ENCODE measurements at regions not wholly inside any gene's neighbourhood (a gene's known extent, or its start where the extent isn't known, plus 50 kb on each side); places are given as distances from the start of the nearest gene placed in this dataset.

- ChIA-PET POLR2A (no interaction called here), CTCF (no interaction called here)
- no peak for DNase-seq (ENCODE audit: extremely low spot score)
- TF ChIP-seq ZNF384 (IDR thresholded peaks at IDR 0.05): no peak
- TF ChIP-seq PKNOX1 (IDR thresholded peaks at IDR 0.05): no peak
- TF ChIP-seq ARNT (IDR thresholded peaks at IDR 0.05): no peak
- no peak for TF ChIP-seq SUZ12 (IDR thresholded peaks at IDR 0.05)
- no peak for TF ChIP-seq TARDBP (IDR thresholded peaks at IDR 0.05)
- TF ChIP-seq NFRKB (IDR thresholded peaks at IDR 0.05): no peak
- no peak for TF ChIP-seq ELF4 (IDR thresholded peaks at IDR 0.05)
- no peak for TF ChIP-seq L3MBTL2 (conservative IDR thresholded peaks at IDR 0.05)
- no peak for TF ChIP-seq FOXM1 (IDR thresholded peaks at IDR 0.05; ENCODE audit: borderline replicate concordance)
- no peak for TF ChIP-seq BHLHE40 (IDR thresholded peaks at IDR 0.05; ENCODE audit: borderline replicate concordance)
- TF ChIP-seq LEF1 (IDR thresholded peaks at IDR 0.05; ENCODE audit: borderline replicate concordance): no peak
- no peak for TF ChIP-seq FOXA1 (IDR thresholded peaks at IDR 0.05)
Observed at GRCh38 chr16:7013990-7014389, 318.7 kb upstream of the RBFOX1 start.

GRCh38 chr16:7004266-7004665, 328.4 kb upstream of the RBFOX1 start:
- no peak for DNase-seq (ENCODE audit: extremely low spot score)
- POLR2A ChIA-PET: no interaction called here
- CTCF ChIA-PET: no interaction called here
- no peak for TF ChIP-seq L3MBTL2 (conservative IDR thresholded peaks at IDR 0.05)
- no peak for TF ChIP-seq SP1 (IDR thresholded peaks at IDR 0.05)
- no peak for TF ChIP-seq FOXM1 (IDR thresholded peaks at IDR 0.05; ENCODE audit: borderline replicate concordance)
- TF ChIP-seq CTBP1 (IDR thresholded peaks at IDR 0.05; ENCODE audit: borderline replicate concordance): no peak
- no peak for TF ChIP-seq BHLHE40 (IDR thresholded peaks at IDR 0.05; ENCODE audit: borderline replicate concordance)
- TF ChIP-seq HDGF (IDR thresholded peaks at IDR 0.05; ENCODE audit: borderline replicate concordance): no peak
- TF ChIP-seq FOXA1 (IDR thresholded peaks at IDR 0.05): no peak
- no peak for TF ChIP-seq LEF1 (IDR thresholded peaks at IDR 0.05; ENCODE audit: borderline replicate concordance)
- TF ChIP-seq ZNF384 (IDR thresholded peaks at IDR 0.05): no peak
- no peak for TF ChIP-seq PKNOX1 (IDR thresholded peaks at IDR 0.05)
- no peak for TF ChIP-seq SUZ12 (IDR thresholded peaks at IDR 0.05)
- no peak for TF ChIP-seq TARDBP (IDR thresholded peaks at IDR 0.05)

GRCh38 chr16:6993544-6993943, 339.1 kb upstream of the RBFOX1 start:
- ChIA-PET POLR2A (no interaction called here), CTCF (no interaction called here)
- no peak for TF ChIP-seq ARNT (IDR thresholded peaks at IDR 0.05)
- no peak for TF ChIP-seq BHLHE40 (IDR thresholded peaks at IDR 0.05; ENCODE audit: borderline replicate concordance)
- TF ChIP-seq LEF1 (IDR thresholded peaks at IDR 0.05; ENCODE audit: borderline replicate concordance): no peak
- TF ChIP-seq PKNOX1 (IDR thresholded peaks at IDR 0.05): no peak
- TF ChIP-seq FOXA1 (IDR thresholded peaks at IDR 0.05): no peak
- no peak for TF ChIP-seq SUZ12 (IDR thresholded peaks at IDR 0.05)
- no peak for TF ChIP-seq HDGF (IDR thresholded peaks at IDR 0.05; ENCODE audit: borderline replicate concordance)
- TF ChIP-seq FOXM1 (IDR thresholded peaks at IDR 0.05; ENCODE audit: borderline replicate concordance): no peak
- no peak for TF ChIP-seq L3MBTL2 (conservative IDR thresholded peaks at IDR 0.05)
- TF ChIP-seq CTBP1 (IDR thresholded peaks at IDR 0.05; ENCODE audit: borderline replicate concordance): no peak
- DNase-seq (ENCODE audit: extremely low spot score): no peak

- ChIA-PET CTCF (no interaction called here), POLR2A (no interaction called here)
- TF ChIP-seq SP1 (IDR thresholded peaks at IDR 0.05) (no peak), BHLHE40 (IDR thresholded peaks at IDR 0.05; ENCODE audit: borderline replicate concordance) (no peak), FOXM1 (IDR thresholded peaks at IDR 0.05; ENCODE audit: borderline replicate concordance) (no peak), CTBP1 (IDR thresholded peaks at IDR 0.05; ENCODE audit: borderline replicate concordance) (no peak), HDGF (IDR thresholded peaks at IDR 0.05; ENCODE audit: borderline replicate concordance) (no peak), FOXK2 (IDR thresholded peaks at IDR 0.05) (no peak), L3MBTL2 (conservative IDR thresholded peaks at IDR 0.05) (no peak), PKNOX1 (IDR thresholded peaks at IDR 0.05) (no peak), ELF4 (IDR thresholded peaks at IDR 0.05) (no peak), LEF1 (IDR thresholded peaks at IDR 0.05; ENCODE audit: borderline replicate concordance) (no peak)
- no peak for DNase-seq (ENCODE audit: extremely low spot score)
Observed at GRCh38 chr16:6988846-6989245, 343.8 kb upstream of the RBFOX1 start.

- ChIA-PET POLR2A (no interaction called here), CTCF (no interaction called here)
- no peak for DNase-seq (ENCODE audit: extremely low spot score)
- TF ChIP-seq L3MBTL2 (conservative IDR thresholded peaks at IDR 0.05): no peak
- TF ChIP-seq NFRKB (IDR thresholded peaks at IDR 0.05): no peak
- no peak for TF ChIP-seq SUZ12 (IDR thresholded peaks at IDR 0.05)
- no peak for TF ChIP-seq ZNF384 (IDR thresholded peaks at IDR 0.05)
Observed at GRCh38 chr16:6977916-6978315, 354.7 kb upstream of the RBFOX1 start.

GRCh38 chr16:6977291-6977690, 355.4 kb upstream of the RBFOX1 start:
- CTCF ChIA-PET: no interaction called here
- no peak for DNase-seq (ENCODE audit: extremely low spot score)
- POLR2A ChIA-PET: no interaction called here
- TF ChIP-seq NFRKB (IDR thresholded peaks at IDR 0.05) (no peak), TARDBP (IDR thresholded peaks at IDR 0.05) (no peak), ZNF384 (IDR thresholded peaks at IDR 0.05) (no peak), L3MBTL2 (conservative IDR thresholded peaks at IDR 0.05) (no peak), FOXA1 (IDR thresholded peaks at IDR 0.05) (no peak), ARNT (IDR thresholded peaks at IDR 0.05) (no peak), SP1 (IDR thresholded peaks at IDR 0.05) (no peak), LEF1 (IDR thresholded peaks at IDR 0.05; ENCODE audit: borderline replicate concordance) (no peak), ELF4 (IDR thresholded peaks at IDR 0.05) (no peak), BHLHE40 (IDR thresholded peaks at IDR 0.05; ENCODE audit: borderline replicate concordance) (no peak), FOXM1 (IDR thresholded peaks at IDR 0.05; ENCODE audit: borderline replicate concordance) (no peak), CTBP1 (IDR thresholded peaks at IDR 0.05; ENCODE audit: borderline replicate concordance) (no peak), FOXK2 (IDR thresholded peaks at IDR 0.05) (no peak), HDGF (IDR thresholded peaks at IDR 0.05; ENCODE audit: borderline replicate concordance) (no peak), PKNOX1 (IDR thresholded peaks at IDR 0.05) (no peak), SUZ12 (IDR thresholded peaks at IDR 0.05) (no peak)
